ENCODE measurements at regions not wholly inside any gene's neighbourhood (a gene's known extent, or its start where the extent isn't known, plus 50 kb on each side); places are given as distances from the start of the nearest gene placed in this dataset.

DNA sequence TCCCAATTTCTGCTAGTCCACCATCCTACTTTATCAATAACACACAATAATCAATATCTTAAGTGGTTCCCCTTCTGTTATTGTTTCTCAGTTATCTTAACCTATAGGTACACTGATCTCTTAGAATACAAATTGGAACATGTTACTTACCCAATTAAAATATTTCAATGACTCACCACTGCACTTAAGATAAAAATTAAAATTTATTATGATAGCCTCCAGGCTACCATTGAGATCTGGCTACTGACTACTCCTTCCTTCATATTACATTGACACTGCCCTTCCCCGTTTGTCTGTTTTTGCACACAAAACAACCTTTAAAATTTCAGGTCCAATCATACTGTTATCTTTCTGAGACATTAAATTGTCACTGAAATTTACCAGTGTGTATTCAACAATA is 1074.7 kb downstream of the ADGRL3 start:
- Histone ChIP-seq H3K36me3 (ENCODE audit: control insufficient read depth, insufficient read depth, low read length) (no peaks in the 10 kb centered on the region), H3K27ac (ENCODE audit: low read depth, low read length) (no peak overlapping the region), H3K9me3 (ENCODE audit: control insufficient read depth, low read length) (no peaks in the 10 kb centered on the region), H3K4me3 (ENCODE audit: low read length) (no peak overlapping the region), H3K4me1 (ENCODE audit: control insufficient read depth, insufficient read depth, low read length) (no peaks in the 10 kb centered on the region), H3K9ac (ENCODE audit: extremely low read depth, low read length, poor library complexity, severe bottlenecking) (no peak overlapping the region), H3K27me3 (ENCODE audit: control insufficient read depth, insufficient read depth, low read length, poor library complexity, severe bottlenecking) (no peaks in the 10 kb centered on the region)
- no peaks in the 10 kb centered on the region for H3K36me3 Mint-ChIP-seq (ENCODE audit: low read depth)
- DNase-seq = no peak
- no peak overlapping the region for H3K4me3 Mint-ChIP-seq
- WGBS, 2 experiments (ENCODE audit: insufficient coverage in 1 of 2, insufficient read length in 1 of 2) = 90 to 92% methylated on average over 1 of the region's 1 CpG
- TF ChIP-seq, protein P1, sequence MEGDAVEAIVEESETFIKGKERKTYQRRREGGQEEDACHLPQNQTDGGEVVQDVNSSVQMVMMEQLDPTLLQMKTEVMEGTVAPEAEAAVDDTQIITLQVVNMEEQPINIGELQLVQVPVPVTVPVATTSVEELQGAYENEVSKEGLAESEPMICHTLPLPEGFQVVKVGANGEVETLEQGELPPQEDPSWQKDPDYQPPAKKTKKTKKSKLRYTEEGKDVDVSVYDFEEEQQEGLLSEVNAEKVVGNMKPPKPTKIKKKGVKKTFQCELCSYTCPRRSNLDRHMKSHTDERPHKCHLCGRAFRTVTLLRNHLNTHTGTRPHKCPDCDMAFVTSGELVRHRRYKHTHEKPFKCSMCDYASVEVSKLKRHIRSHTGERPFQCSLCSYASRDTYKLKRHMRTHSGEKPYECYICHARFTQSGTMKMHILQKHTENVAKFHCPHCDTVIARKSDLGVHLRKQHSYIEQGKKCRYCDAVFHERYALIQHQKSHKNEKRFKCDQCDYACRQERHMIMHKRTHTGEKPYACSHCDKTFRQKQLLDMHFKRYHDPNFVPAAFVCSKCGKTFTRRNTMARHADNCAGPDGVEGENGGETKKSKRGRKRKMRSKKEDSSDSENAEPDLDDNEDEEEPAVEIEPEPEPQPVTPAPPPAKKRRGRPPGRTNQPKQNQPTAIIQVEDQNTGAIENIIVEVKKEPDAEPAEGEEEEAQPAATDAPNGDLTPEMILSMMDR (conservative IDR thresholded peaks at IDR 0.05) = no peak
- no peak overlapping the region for H3K27ac Mint-ChIP-seq
- H3K9me3 Mint-ChIP-seq = no peaks in the 10 kb centered on the region
- H3K27me3 Mint-ChIP-seq (ENCODE audit: insufficient read depth) = no peaks in the 10 kb centered on the region
- peaks cover 2% of the 10 kb centered on the region for H3K4me1 Mint-ChIP-seq

DNA sequence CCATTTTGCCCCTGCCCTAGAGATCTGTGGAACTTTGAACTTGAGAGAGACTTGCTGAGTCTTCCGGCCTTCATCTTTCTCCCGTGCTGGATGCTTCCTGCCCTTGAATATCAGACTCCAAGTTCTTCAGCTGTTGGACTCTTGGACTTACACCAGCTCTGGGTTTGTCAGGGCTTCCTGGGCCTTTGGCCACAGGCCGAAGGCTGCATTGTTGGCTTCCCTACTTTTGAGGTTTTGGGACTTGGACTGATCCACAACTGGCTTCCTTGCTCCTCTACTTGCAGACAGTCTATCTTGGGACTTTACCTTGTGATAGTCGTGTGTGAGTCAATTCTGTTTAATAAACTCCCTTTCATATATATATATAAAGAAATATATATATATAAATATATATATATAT is 1071.0 kb downstream of the ADGRL3 start:
- no peak overlapping the region for H3K27ac Mint-ChIP-seq
- no peaks in the 10 kb centered on the region for H3K27me3 ChIP-seq (ENCODE audit: control insufficient read depth, insufficient read depth, low read length, poor library complexity, severe bottlenecking)
- 89 to 99% methylated on average over 3 of the region's 4 CpGs for WGBS, 2 experiments (ENCODE audit: insufficient coverage in 1 of 2, insufficient read length in 1 of 2)
- no peaks in the 10 kb centered on the region for H3K4me1 ChIP-seq (ENCODE audit: control insufficient read depth, insufficient read depth, low read length)
- no peak for DNase-seq
- no peaks in the 10 kb centered on the region for H3K9me3 ChIP-seq (ENCODE audit: control insufficient read depth, low read length)
- no peak overlapping the region for H3K4me3 ChIP-seq (ENCODE audit: low read length)
- H3K27me3 Mint-ChIP-seq (ENCODE audit: insufficient read depth) = no peaks in the 10 kb centered on the region
- no peak overlapping the region for H3K27ac ChIP-seq (ENCODE audit: low read depth, low read length)
- no peak overlapping the region for H3K9ac ChIP-seq (ENCODE audit: extremely low read depth, low read length, poor library complexity, severe bottlenecking)
- no peaks in the 10 kb centered on the region for H3K36me3 ChIP-seq (ENCODE audit: control insufficient read depth, insufficient read depth, low read length)
- H3K9me3 Mint-ChIP-seq = no peaks in the 10 kb centered on the region
- no peaks in the 10 kb centered on the region for H3K36me3 Mint-ChIP-seq (ENCODE audit: low read depth)
- TF ChIP-seq, protein P1 (conservative IDR thresholded peaks at IDR 0.05) = no peak
- H3K4me1 Mint-ChIP-seq = no peaks in the 10 kb centered on the region
- no peak overlapping the region for H3K4me3 Mint-ChIP-seq

DNA sequence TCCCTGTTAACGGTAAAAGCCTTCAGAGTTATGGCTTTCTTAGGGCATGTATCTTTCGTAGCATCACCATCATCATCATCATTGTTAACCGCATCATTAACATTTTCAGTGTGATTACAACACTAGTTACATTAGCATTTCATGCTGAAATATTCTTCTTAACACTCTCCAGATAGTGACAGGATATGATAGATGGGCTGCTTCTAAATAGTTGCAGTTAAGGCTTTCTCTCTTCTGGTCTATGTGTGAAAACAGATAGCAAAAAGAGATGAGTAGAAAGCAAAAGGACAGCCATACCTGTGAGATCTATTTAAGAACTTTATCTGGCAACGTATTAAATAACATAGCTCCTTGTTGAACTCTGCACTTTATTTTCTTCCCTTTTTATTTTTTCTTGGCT is 1069.8 kb downstream of the ADGRL3 start:
- Mint-ChIP-seq H3K36me3 (ENCODE audit: low read depth) (no peaks in the 10 kb centered on the region), H3K4me1 (no peaks in the 10 kb centered on the region), H3K9me3 (no peaks in the 10 kb centered on the region), H3K27ac (no peak overlapping the region), H3K27me3 (ENCODE audit: insufficient read depth) (no peaks in the 10 kb centered on the region), H3K4me3 (no peak overlapping the region)
- H3K36me3 ChIP-seq (ENCODE audit: control insufficient read depth, insufficient read depth, low read length) = no peaks in the 10 kb centered on the region
- H3K9me3 ChIP-seq (ENCODE audit: control insufficient read depth, low read length) = no peaks in the 10 kb centered on the region
- no peak overlapping the region for H3K9ac ChIP-seq (ENCODE audit: extremely low read depth, low read length, poor library complexity, severe bottlenecking)
- H3K27ac ChIP-seq (ENCODE audit: low read depth, low read length) = no peak overlapping the region
- H3K4me3 ChIP-seq (ENCODE audit: low read length) = no peak overlapping the region
- no peaks in the 10 kb centered on the region for H3K4me1 ChIP-seq (ENCODE audit: control insufficient read depth, insufficient read depth, low read length)
- no peaks in the 10 kb centered on the region for H3K27me3 ChIP-seq (ENCODE audit: control insufficient read depth, insufficient read depth, low read length, poor library complexity, severe bottlenecking)
- no peak for DNase-seq
- 96 to 100% methylated on average over 1 to 4 of the region's 4 CpGs for WGBS, 2 experiments (ENCODE audit: insufficient coverage in 1 of 2, insufficient read length in 1 of 2)
- TF ChIP-seq, protein P1 (conservative IDR thresholded peaks at IDR 0.05) = no peak
